Heart left ventricle (tissue), 13 donors: ENCODE measurements at regions not wholly inside any gene's neighbourhood (a gene's known extent, or its start where the extent isn't known, plus 50 kb on each side); places are given as distances from the start of the nearest gene placed in this dataset.

ENCODE experiments used
- CTCF ChIP-seq, 12 donors: fragments of 200-600 bp; sonication (generic) in 4 of 12; IDR thresholded peaks; one replicate each; pipeline versions ENCODE4 v1.5.0 to v1.8.0; 2018 to 2022; ENCODE audit warnings: antibody characterized with exemption in 12 of 12, mild to moderate bottlenecking in 5 of 12
- POLR2A ChIP-seq, 2 donors: fragments of 450-650 bp; IDR thresholded peaks; one replicate each; pipeline ENCODE4 v1.6.1; 2017; ENCODE audit warnings: antibody characterized with exemption in 2 of 2, mild to moderate bottlenecking in 2 of 2, moderate library complexity in 2 of 2
- donor health status: ischemic (EF 13 %, LVEDD 7.1; RV severe dilation, severe dysfunction).
- donor health status: DM: no; HTN: yes; CAD: no.
- donor health status: DM: no; HTN: no; CAD: no.
- donor health status: ischemic (EF 25% LVEDD 6.9; RV normal size, moderate dysfunction).
- donor health status: ischemic (EF 25% LVEDD 5.7; RV mildly dilated, moderate dysfunction).
- donor health status: ischemic (EF 35%, LVEDD 5.7; RV mildly dilated, moderate dysfunction).
- donor health status: nonischemic (EF 11% LVEDD 7.7; RV severe dilation, severe dysfunction).
- donor health status: DM: yes; HTN: yes; CAD: no.
- donor health status: PGD.
- donor health status: ischemic (EF 29% LVEDD 5.4; RV normal size, mild dysfunction).
- donor health status: nonischemic (EF 23%, LVEDD 6.1; RV moderate dilation, normal function).

GRCh38 chr1:209230314-209230713, 353.2 kb upstream of the CAMK1G start:
- TF ChIP-seq CTCF (IDR thresholded peaks at IDR 0.05) = no peak
- TF ChIP-seq POLR2A (IDR thresholded peaks at IDR 0.05) = no peak
